GM18517 (cell line): ENCODE measurements at regions not wholly inside any gene's neighbourhood (a gene's known extent, or its start where the extent isn't known, plus 50 kb on each side); places are given as distances from the start of the nearest gene placed in this dataset.

Experiments used
- ATAC-seq: cut with Tn5 transposase; IDR thresholded peaks from one replicate; pipeline ENCODE4 v1.9.1; 2021; ENCODE audit warnings: mild to moderate bottlenecking, moderate library complexity; ENCODE audit not compliant: unreplicated experiment

- no peak for ATAC-seq
These were observed 348.5 kb downstream of the MED10 start for GRCh38 chr5:6029811-6030271.

- no peak for ATAC-seq
These were observed 351.5 kb downstream of the MED10 start for GRCh38 chr5:6026766-6027406.

- ATAC-seq: no peak
These were observed 358.7 kb downstream of the MED10 start for GRCh38 chr5:6019612-6020011.

- ATAC-seq: no peak
These were observed 364.8 kb downstream of the MED10 start for GRCh38 chr5:6013506-6013905.

GRCh38 chr5:6011199-6011598, 367.1 kb downstream of the MED10 start:
- ATAC-seq: no peak

GRCh38 chr5:6006838-6007314, 371.5 kb downstream of the MED10 start:
- ATAC-seq: no peak

- ATAC-seq: no peak
These were observed 375.1 kb downstream of the MED10 start for GRCh38 chr5:6003040-6003825.

- ATAC-seq: no peak
These were observed 377.5 kb downstream of the MED10 start for GRCh38 chr5:6000867-6001266.

GRCh38 chr5:5995819-5996218, 382.5 kb downstream of the MED10 start:
- no peak for ATAC-seq

- ATAC-seq: no peak
These were observed 391.7 kb downstream of the MED10 start for GRCh38 chr5:5986492-5987178.

- ATAC-seq: no peak
These were observed 393.0 kb downstream of the MED10 start for GRCh38 chr5:5985332-5985731.

GRCh38 chr5:5983261-5983980, 394.9 kb downstream of the MED10 start:
- no peak for ATAC-seq

GRCh38 chr5:5981562-5981961, 396.8 kb downstream of the MED10 start:
- ATAC-seq: no peak

GRCh38 chr5:5980538-5980895, 397.8 kb downstream of the MED10 start:
- no peak for ATAC-seq

GRCh38 chr5:5979761-5980537, 398.4 kb downstream of the MED10 start:
- ATAC-seq: no peak

- ATAC-seq: no peak
These were observed 399.0 kb downstream of the MED10 start for GRCh38 chr5:5979377-5979760.

- no peak for ATAC-seq
These were observed 399.6 kb downstream of the MED10 start for GRCh38 chr5:5978501-5979376.

GRCh38 chr5:5971203-5971602, 407.1 kb downstream of the MED10 start:
- ATAC-seq: no peak

GRCh38 chr5:5969942-5970483, 408.3 kb downstream of the MED10 start:
- ATAC-seq: no peak
